ENCODE measurements at regions not wholly inside any gene's neighbourhood (a gene's known extent, or its start where the extent isn't known, plus 50 kb on each side); places are given as distances from the start of the nearest gene placed in this dataset.

GRCh38 chr6:165881806-165882205 is 218.8 kb upstream of the PDE10A start:
- H3K27ac ChIP-seq (ENCODE audit: low read depth, low read length) = no peak overlapping the region
- H3K36me3 ChIP-seq (ENCODE audit: insufficient read depth, low read length) = no peaks in the 10 kb centered on the region
- no peak overlapping the region for H3K4me3 ChIP-seq (ENCODE audit: low read depth in 1 of 2, low read length in 2 of 2)
- H3K4me1 ChIP-seq (ENCODE audit: insufficient read depth, low read length) = peaks cover 32% of the 10 kb centered on the region
- no peak overlapping the region for H3K9ac ChIP-seq (ENCODE audit: low read length)
- H3K27me3 ChIP-seq (ENCODE audit: control insufficient read depth in 1 of 2, insufficient read depth in 2 of 2, low read length in 2 of 2) = no peaks in the 10 kb centered on the region
- H3K9me3 ChIP-seq (ENCODE audit: low read length) = no peaks in the 10 kb centered on the region

DNA sequence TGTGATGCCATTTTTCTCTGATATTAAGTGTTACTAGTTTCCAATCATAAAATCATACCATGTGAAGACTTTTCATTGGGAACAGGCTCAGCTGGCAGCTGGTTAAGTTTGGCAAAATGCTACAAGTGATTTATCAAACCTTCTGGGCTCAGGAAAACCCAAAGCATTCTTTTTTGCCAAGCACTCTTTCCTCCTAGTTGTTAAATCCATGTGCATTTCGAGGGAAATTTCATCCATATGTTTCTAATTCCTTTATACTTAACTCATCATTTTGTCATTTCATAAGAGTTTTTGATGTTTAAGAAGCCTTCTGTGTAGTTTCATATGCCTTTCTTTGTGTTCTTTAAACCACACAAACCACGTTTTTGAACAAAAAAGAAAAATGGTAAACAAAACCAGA is 217.6 kb upstream of the PDE10A start:
- Histone ChIP-seq H3K9ac (ENCODE audit: low read length) (no peak overlapping the region), H3K9me3 (ENCODE audit: low read length) (no peaks in the 10 kb centered on the region), H3K36me3 (ENCODE audit: insufficient read depth, low read length) (no peaks in the 10 kb centered on the region), H3K27me3 (ENCODE audit: control insufficient read depth in 1 of 2, insufficient read depth in 2 of 2, low read length in 2 of 2) (no peaks in the 10 kb centered on the region), H3K4me3 (ENCODE audit: low read depth in 1 of 2, low read length in 2 of 2) (no peak overlapping the region), H3K27ac (ENCODE audit: low read depth, low read length) (no peak overlapping the region), H3K4me1 (ENCODE audit: insufficient read depth, low read length) (peaks cover 42% of the 10 kb centered on the region)

DNA sequence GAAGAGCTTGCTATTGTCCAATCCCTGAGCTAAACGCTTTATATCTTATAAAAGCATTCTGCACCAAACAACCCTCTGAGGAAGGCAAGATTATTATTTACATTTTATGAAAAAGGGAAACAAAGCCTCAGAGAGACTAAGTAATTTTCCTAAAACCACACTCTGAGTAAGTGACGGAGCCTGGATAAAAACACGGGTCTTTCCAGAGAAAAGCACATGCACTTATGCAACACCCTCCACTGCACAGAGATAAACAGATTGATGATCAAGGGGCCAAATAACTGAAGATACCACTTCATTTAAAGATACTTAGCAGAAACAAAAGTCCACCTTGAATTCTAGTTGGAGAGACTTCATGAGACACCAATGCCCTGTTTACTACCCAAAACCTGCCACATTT is 214.7 kb upstream of the PDE10A start:
- no peak overlapping the region for H3K9ac ChIP-seq (ENCODE audit: low read length)
- H3K4me1 ChIP-seq (ENCODE audit: insufficient read depth, low read length) = peaks cover 45% of the 10 kb centered on the region
- H3K36me3 ChIP-seq (ENCODE audit: insufficient read depth, low read length) = no peaks in the 10 kb centered on the region
- H3K27ac ChIP-seq (ENCODE audit: low read depth, low read length) = peak overlapping the region; percentile 79
- no peaks in the 10 kb centered on the region for H3K27me3 ChIP-seq (ENCODE audit: control insufficient read depth in 1 of 2, insufficient read depth in 2 of 2, low read length in 2 of 2)
- no peaks in the 10 kb centered on the region for H3K9me3 ChIP-seq (ENCODE audit: low read length)
- no peak overlapping the region for H3K4me3 ChIP-seq (ENCODE audit: low read depth in 1 of 2, low read length in 2 of 2)

GRCh38 chr6:165877192-165877591 is 214.2 kb upstream of the PDE10A start:
- Histone ChIP-seq H3K4me3 (ENCODE audit: low read depth in 1 of 2, low read length in 2 of 2) (peak overlapping the region in 1 of 2 donors; percentile 12), H3K27me3 (ENCODE audit: control insufficient read depth in 1 of 2, insufficient read depth in 2 of 2, low read length in 2 of 2) (no peaks in the 10 kb centered on the region), H3K9ac (ENCODE audit: low read length) (peak overlapping the region; percentile 31), H3K9me3 (ENCODE audit: low read length) (no peaks in the 10 kb centered on the region), H3K27ac (ENCODE audit: low read depth, low read length) (peak overlapping the region; percentile 79), H3K36me3 (ENCODE audit: insufficient read depth, low read length) (no peaks in the 10 kb centered on the region), H3K4me1 (ENCODE audit: insufficient read depth, low read length) (peaks cover 45% of the 10 kb centered on the region)

DNA sequence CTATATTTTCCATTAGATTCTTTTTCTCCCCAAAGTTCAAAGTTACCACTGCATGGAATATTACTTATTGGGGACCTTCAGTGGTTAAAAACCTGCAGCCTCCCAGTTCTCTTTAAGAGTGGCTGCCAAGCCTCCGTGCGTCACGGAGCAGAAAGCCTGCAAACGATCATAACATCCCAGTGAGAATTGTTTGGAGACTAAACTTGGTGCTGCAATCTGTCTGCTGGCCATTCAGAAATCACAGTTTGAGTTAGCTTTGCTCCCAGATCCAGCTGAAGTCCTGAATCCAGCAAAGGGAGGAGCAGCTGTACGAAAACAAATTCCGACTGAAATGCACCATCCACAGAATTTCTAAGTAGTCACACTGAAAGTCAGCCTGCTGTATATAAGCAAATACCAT is 213.5 kb upstream of the PDE10A start:
- peak overlapping the region; percentile 31 for H3K9ac ChIP-seq (ENCODE audit: low read length)
- peaks cover 42% of the 10 kb centered on the region for H3K4me1 ChIP-seq (ENCODE audit: insufficient read depth, low read length)
- no peaks in the 10 kb centered on the region for H3K9me3 ChIP-seq (ENCODE audit: low read length)
- no peaks in the 10 kb centered on the region for H3K36me3 ChIP-seq (ENCODE audit: insufficient read depth, low read length)
- H3K27me3 ChIP-seq (ENCODE audit: control insufficient read depth in 1 of 2, insufficient read depth in 2 of 2, low read length in 2 of 2) = no peaks in the 10 kb centered on the region
- peak overlapping the region; percentile 79 for H3K27ac ChIP-seq (ENCODE audit: low read depth, low read length)
- H3K4me3 ChIP-seq (ENCODE audit: low read depth in 1 of 2, low read length in 2 of 2) = peak overlapping the region in 1 of 2 donors; percentile 12

- Histone ChIP-seq H3K4me3 (ENCODE audit: low read depth in 1 of 2, low read length in 2 of 2) (no peak overlapping the region), H3K27ac (ENCODE audit: low read depth, low read length) (peak overlapping the region; percentile 69), H3K9me3 (ENCODE audit: low read length) (no peaks in the 10 kb centered on the region), H3K4me1 (ENCODE audit: insufficient read depth, low read length) (peaks cover 40% of the 10 kb centered on the region), H3K9ac (ENCODE audit: low read length) (no peak overlapping the region), H3K36me3 (ENCODE audit: insufficient read depth, low read length) (no peaks in the 10 kb centered on the region), H3K27me3 (ENCODE audit: control insufficient read depth in 1 of 2, insufficient read depth in 2 of 2, low read length in 2 of 2) (no peaks in the 10 kb centered on the region)
Measured at GRCh38 chr6:165875946-165876345, 212.9 kb upstream of the PDE10A start.

DNA sequence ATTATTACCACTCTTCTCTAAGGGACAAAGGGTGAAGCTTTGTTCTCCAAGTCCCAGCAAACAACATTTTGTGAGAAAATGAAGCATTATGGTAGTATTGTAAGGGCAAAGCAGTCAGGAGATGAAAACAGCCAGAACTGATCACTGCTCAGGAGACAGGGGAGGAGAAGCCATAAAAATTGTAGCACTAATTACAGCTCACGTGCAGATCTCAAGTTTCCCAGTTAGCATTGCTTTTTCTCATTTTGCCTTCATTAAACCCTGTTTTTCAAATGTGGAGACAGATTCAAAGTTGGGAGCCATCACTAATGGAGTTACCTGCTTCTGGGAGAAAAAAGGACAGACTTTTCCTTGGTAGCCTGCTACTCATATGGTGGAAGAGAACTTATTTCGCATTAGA is 210.9 kb upstream of the PDE10A start:
- Histone ChIP-seq H3K36me3 (ENCODE audit: insufficient read depth, low read length) (no peaks in the 10 kb centered on the region), H3K9ac (ENCODE audit: low read length) (no peak overlapping the region), H3K27me3 (ENCODE audit: control insufficient read depth in 1 of 2, insufficient read depth in 2 of 2, low read length in 2 of 2) (no peaks in the 10 kb centered on the region), H3K9me3 (ENCODE audit: low read length) (no peaks in the 10 kb centered on the region), H3K4me1 (ENCODE audit: insufficient read depth, low read length) (peaks cover 32% of the 10 kb centered on the region), H3K4me3 (ENCODE audit: low read depth in 1 of 2, low read length in 2 of 2) (no peak overlapping the region), H3K27ac (ENCODE audit: low read depth, low read length) (no peak overlapping the region)

- Histone ChIP-seq H3K4me1 (ENCODE audit: insufficient read depth, low read length) (peaks cover 26% of the 10 kb centered on the region), H3K27me3 (ENCODE audit: control insufficient read depth in 1 of 2, insufficient read depth in 2 of 2, low read length in 2 of 2) (no peaks in the 10 kb centered on the region), H3K9ac (ENCODE audit: low read length) (no peak overlapping the region), H3K9me3 (ENCODE audit: low read length) (no peaks in the 10 kb centered on the region), H3K4me3 (ENCODE audit: low read depth in 1 of 2, low read length in 2 of 2) (no peak overlapping the region), H3K27ac (ENCODE audit: low read depth, low read length) (no peak overlapping the region), H3K36me3 (ENCODE audit: insufficient read depth, low read length) (no peaks in the 10 kb centered on the region)
Measured at GRCh38 chr6:165872811-165873210, 209.8 kb upstream of the PDE10A start.

DNA sequence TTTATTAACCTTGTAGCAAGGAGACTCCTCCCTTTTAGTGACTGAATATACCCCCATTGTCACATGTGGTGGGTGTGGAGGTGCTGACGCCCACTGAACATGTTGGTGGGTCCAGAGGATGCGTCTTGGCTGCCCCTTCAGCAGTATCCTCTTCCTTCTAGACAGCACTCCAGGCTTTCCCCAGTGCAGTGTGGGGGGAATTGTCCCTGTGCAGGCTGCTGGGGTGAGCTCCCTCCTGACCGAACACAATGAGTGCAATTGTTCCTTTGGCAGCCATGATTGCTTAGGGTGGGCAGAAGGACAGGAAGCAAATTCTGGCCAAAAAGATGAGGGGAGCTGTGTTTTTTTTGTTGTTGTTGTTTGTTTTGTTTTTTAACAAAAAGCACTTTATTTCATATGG is 209.3 kb upstream of the PDE10A start:
- no peaks in the 10 kb centered on the region for H3K27me3 ChIP-seq (ENCODE audit: control insufficient read depth in 1 of 2, insufficient read depth in 2 of 2, low read length in 2 of 2)
- no peak overlapping the region for H3K9ac ChIP-seq (ENCODE audit: low read length)
- peaks cover 21% of the 10 kb centered on the region for H3K4me1 ChIP-seq (ENCODE audit: insufficient read depth, low read length)
- H3K4me3 ChIP-seq (ENCODE audit: low read depth in 1 of 2, low read length in 2 of 2) = no peak overlapping the region
- H3K9me3 ChIP-seq (ENCODE audit: low read length) = no peaks in the 10 kb centered on the region
- H3K27ac ChIP-seq (ENCODE audit: low read depth, low read length) = no peak overlapping the region
- no peaks in the 10 kb centered on the region for H3K36me3 ChIP-seq (ENCODE audit: insufficient read depth, low read length)

GRCh38 chr6:165871571-165871970 is 208.5 kb upstream of the PDE10A start:
- Histone ChIP-seq H3K9me3 (ENCODE audit: low read length) (no peaks in the 10 kb centered on the region), H3K4me3 (ENCODE audit: low read depth in 1 of 2, low read length in 2 of 2) (no peak overlapping the region), H3K9ac (ENCODE audit: low read length) (no peak overlapping the region), H3K4me1 (ENCODE audit: insufficient read depth, low read length) (peaks cover 14% of the 10 kb centered on the region), H3K36me3 (ENCODE audit: insufficient read depth, low read length) (no peaks in the 10 kb centered on the region), H3K27me3 (ENCODE audit: control insufficient read depth in 1 of 2, insufficient read depth in 2 of 2, low read length in 2 of 2) (no peaks in the 10 kb centered on the region), H3K27ac (ENCODE audit: low read depth, low read length) (no peak overlapping the region)

- Histone ChIP-seq H3K9me3 (ENCODE audit: low read length) (no peaks in the 10 kb centered on the region), H3K27ac (ENCODE audit: low read depth, low read length) (no peak overlapping the region), H3K4me1 (ENCODE audit: insufficient read depth, low read length) (no peaks in the 10 kb centered on the region), H3K4me3 (ENCODE audit: low read depth in 1 of 2, low read length in 2 of 2) (no peak overlapping the region), H3K9ac (ENCODE audit: low read length) (no peak overlapping the region), H3K36me3 (ENCODE audit: insufficient read depth, low read length) (no peaks in the 10 kb centered on the region), H3K27me3 (ENCODE audit: control insufficient read depth in 1 of 2, insufficient read depth in 2 of 2, low read length in 2 of 2) (no peaks in the 10 kb centered on the region)
Measured at GRCh38 chr6:165869526-165869925, 206.5 kb upstream of the PDE10A start.

DNA sequence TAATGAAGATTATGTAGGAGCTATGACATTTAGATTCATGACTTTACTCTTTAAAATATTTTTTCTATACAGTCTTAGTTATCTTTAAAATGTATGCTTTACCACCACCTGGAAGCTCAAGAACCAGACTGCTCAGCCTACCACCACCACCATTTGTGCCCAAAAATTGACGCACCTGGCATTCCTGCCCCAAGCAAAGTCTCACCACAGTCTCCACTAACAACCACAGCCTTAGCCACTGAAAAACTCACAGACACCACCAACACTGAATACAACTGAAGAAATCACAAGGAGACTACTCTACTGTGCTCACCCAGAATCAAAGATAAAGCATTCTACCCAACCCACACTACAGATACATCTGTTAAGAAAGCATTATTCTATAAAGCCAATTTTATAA is 201.9 kb upstream of the PDE10A start:
- Histone ChIP-seq H3K9me3 (ENCODE audit: low read length) (no peaks in the 10 kb centered on the region), H3K36me3 (ENCODE audit: insufficient read depth, low read length) (no peaks in the 10 kb centered on the region)

More for the DNA sequence above, 201.9 kb upstream of the PDE10A start:
- H3K27ac ChIP-seq (ENCODE audit: low read depth, low read length) = no peak overlapping the region
- H3K4me1 ChIP-seq (ENCODE audit: insufficient read depth, low read length) = no peaks in the 10 kb centered on the region
- no peak overlapping the region for H3K4me3 ChIP-seq (ENCODE audit: low read depth in 1 of 2, low read length in 2 of 2)
- no peaks in the 10 kb centered on the region for H3K27me3 ChIP-seq (ENCODE audit: control insufficient read depth in 1 of 2, insufficient read depth in 2 of 2, low read length in 2 of 2)
- H3K9ac ChIP-seq (ENCODE audit: low read length) = no peak overlapping the region
